Mucosa of descending colon (tissue), 3 donors: ENCODE measurements at regions not wholly inside any gene's neighbourhood (a gene's known extent, or its start where the extent isn't known, plus 50 kb on each side); places are given as distances from the start of the nearest gene placed in this dataset.
A peak's percentile ranks its signal among the peaks of the same experiment; 100 is the strongest.
"Not testable (repeated sequence)": the region's sequence is repeated elsewhere in the genome, so short reads cannot be mapped to it uniquely, and the experiment has no call there.

Experiments used
- ATAC-seq: fragments of 200-7000 bp; cut with Tn5 transposase; one replicate; pipeline ENCODE4 v1.9.1; 2020; ENCODE audit warnings: mild to moderate bottlenecking, moderate library complexity
- DNase-seq, 3 donors: peaks; one replicate each; pipeline ENCODE4 v3.0.0-alpha.2; 2020
- H3K36me3 ChIP-seq: fragments of 200-600 bp; one replicate; pipeline ENCODE4 v1.8.0; 2021; ENCODE audit warnings: low read depth, mild to moderate bottlenecking
- H3K4me1 ChIP-seq: fragments of 200-600 bp; one replicate; pipeline ENCODE4 v1.8.0; 2021; ENCODE audit warnings: low read depth, mild to moderate bottlenecking
- H3K4me3 ChIP-seq: fragments of 200-600 bp; one replicate; pipeline ENCODE4 v1.8.0; 2021; ENCODE audit warnings: mild to moderate bottlenecking
- H3K9me3 ChIP-seq: fragments of 200-600 bp; one replicate; pipeline ENCODE4 v1.8.0; 2021; ENCODE audit warnings: mild to moderate bottlenecking
- intact Hi-C, 2 donors: fragments of 100-400 bp; cut with DNase I in 1 of 2; cut with micrococcal nuclease in 1 of 2; formaldehyde crosslinking; loops; one replicate each; pipeline versions ENCODE4 v1.11.0 to v1.11.1; 2022; cut with DNase I, micrococcal nuclease
- TF ChIP-seq, protein P1 (sequence below): fragments of 200-600 bp; IDR thresholded peaks from one replicate; pipeline ENCODE4 v1.8.0; 2022; ENCODE audit warnings: antibody characterized with exemption, mild to moderate bottlenecking
- donor health status: DM: no; HTN: no; CAD: no; lungs with moderate emphysema.
- donor health status: DM: no; HTN: no; CAD: no.
- donor health status: DM: no; HTN: yes; CAD: no.

DNA sequence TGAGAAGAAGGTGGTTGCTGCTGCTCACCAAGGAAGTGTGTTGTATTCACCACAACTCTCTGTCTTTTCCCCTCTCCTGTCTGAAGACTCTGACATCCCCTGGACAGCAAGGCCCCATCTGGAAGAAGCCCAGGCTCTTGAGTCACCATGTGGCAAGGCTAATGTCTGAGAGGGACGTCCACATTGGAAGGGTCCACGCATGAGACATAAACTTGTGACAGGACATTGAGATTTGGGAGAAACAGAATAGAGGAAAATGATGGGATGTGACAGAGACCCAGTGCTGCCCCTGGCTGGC, 176.5 kb downstream of the IRF8 start:
- no peak for ATAC-seq
- intact Hi-C loops = loop anchor here in 1 of 2 donors (10.0 kb wide), 1 partner anchor 439 kb away; the partner anchor contains the start of gene FOXF1
- Histone ChIP-seq H3K4me3 (no peak overlapping the region), H3K36me3 (no peaks in the 10 kb centered on the region), H3K9me3 (no peaks in the 10 kb centered on the region), H3K4me1 (no peaks in the 10 kb centered on the region)
- no peak for DNase-seq
- TF ChIP-seq, protein P1, sequence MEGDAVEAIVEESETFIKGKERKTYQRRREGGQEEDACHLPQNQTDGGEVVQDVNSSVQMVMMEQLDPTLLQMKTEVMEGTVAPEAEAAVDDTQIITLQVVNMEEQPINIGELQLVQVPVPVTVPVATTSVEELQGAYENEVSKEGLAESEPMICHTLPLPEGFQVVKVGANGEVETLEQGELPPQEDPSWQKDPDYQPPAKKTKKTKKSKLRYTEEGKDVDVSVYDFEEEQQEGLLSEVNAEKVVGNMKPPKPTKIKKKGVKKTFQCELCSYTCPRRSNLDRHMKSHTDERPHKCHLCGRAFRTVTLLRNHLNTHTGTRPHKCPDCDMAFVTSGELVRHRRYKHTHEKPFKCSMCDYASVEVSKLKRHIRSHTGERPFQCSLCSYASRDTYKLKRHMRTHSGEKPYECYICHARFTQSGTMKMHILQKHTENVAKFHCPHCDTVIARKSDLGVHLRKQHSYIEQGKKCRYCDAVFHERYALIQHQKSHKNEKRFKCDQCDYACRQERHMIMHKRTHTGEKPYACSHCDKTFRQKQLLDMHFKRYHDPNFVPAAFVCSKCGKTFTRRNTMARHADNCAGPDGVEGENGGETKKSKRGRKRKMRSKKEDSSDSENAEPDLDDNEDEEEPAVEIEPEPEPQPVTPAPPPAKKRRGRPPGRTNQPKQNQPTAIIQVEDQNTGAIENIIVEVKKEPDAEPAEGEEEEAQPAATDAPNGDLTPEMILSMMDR = no peak

DNA sequence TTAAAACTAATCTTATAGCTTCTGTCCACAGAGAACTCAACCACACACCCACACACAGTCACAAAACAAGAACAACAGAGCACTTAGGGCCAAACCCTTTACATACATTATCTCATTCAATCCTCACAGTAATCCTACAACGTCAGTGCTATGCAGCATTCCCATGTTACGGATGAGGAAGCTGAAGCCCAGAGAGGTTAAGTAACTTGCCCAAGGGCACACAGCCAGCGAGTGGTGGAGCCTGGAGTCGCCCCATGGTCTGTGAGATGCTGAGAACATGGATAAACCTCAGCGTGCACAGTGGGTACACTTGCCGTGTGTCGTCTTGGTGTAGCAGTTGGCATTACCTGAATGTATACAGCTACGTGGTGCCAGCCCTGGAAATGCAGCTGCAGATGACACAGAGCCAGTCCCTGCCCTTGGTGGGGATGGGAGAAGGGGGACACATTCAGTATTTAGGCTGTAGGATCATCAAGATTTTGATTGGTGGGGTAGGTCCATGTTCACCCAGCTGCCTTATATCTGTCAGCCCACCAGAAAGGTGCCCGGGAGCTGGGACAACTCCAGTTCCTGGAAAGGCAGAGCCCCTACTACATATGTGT, 177.0 kb downstream of the IRF8 start:
- no peak for DNase-seq
- TF ChIP-seq, protein P1 = no peak
- intact Hi-C loops = loop anchor here in 1 of 2 donors (10.0 kb wide), 1 partner anchor 439 kb away; the partner anchor contains the start of gene FOXF1
- H3K9me3 ChIP-seq = no peaks in the 10 kb centered on the region
- H3K4me3 ChIP-seq = no peak overlapping the region
- no peaks in the 10 kb centered on the region for H3K36me3 ChIP-seq
- no peak for ATAC-seq
- no peaks in the 10 kb centered on the region for H3K4me1 ChIP-seq

DNA sequence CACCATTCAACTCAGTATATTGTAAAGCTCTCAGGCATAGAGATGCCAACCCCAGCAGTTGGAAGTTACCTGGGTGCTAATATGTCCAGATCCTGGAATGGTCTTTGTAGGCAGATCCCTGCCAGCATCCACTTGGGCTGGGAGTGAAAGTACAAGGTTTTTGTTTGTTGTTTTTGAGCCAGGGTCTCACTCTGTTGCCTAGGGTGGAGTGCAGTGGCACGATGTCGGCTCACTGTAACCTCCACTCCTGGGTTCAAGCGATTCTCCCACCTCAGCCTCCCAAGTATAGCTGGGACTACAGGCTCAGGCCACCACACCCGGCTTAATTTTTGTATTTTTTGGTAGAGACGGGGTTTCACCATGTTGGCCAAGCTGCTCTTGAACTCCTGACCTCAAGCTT, 177.6 kb downstream of the IRF8 start:
- intact Hi-C loops = loop anchor here in 1 of 2 donors (10.0 kb wide), 1 partner anchor 438 kb away; the partner anchor contains the start of gene FOXF1
- Histone ChIP-seq H3K4me1 (no peaks in the 10 kb centered on the region), H3K9me3 (no peaks in the 10 kb centered on the region), H3K4me3 (no peak overlapping the region), H3K36me3 (no peaks in the 10 kb centered on the region)
- no peak for ATAC-seq
- DNase-seq = no peak
- TF ChIP-seq, protein P1 = no peak

DNA sequence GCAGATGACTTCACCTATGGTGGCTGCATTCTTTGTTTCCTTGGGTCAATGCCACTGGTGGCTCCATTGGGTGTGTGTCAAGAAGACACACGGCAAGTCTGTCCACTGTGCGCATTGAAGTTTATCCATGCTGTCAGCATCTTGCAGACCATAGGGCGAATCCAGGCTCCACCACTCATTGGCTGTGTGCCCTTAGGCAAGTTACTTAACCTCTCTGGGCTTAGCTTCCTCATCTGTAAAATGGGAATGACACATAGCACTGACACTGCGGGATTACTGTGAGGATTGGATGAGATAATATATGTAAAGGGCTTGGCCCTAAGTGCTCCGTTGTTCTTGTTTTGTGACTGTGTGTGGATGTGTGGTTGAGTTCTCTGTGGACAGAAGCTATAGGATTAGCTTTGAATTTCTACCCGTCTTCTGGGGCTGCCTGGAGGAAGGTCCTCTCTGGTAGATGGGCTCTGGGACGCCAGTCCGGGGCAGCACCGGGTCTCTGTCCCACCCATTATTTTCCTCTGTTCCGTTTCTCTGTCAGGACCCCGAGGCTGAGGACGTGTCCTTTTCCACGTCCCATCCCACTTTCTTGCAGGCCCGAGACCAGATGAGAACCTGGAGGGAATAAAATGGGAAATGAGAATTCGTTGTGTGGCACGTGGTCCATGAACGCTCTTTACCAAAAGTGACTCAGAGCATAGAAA, 178.4 kb downstream of the IRF8 start:
- intact Hi-C loops = loop anchor here in 1 of 2 donors (10.0 kb wide), 1 partner anchor 437 kb away; the partner anchor contains the start of gene FOXF1

DNA sequence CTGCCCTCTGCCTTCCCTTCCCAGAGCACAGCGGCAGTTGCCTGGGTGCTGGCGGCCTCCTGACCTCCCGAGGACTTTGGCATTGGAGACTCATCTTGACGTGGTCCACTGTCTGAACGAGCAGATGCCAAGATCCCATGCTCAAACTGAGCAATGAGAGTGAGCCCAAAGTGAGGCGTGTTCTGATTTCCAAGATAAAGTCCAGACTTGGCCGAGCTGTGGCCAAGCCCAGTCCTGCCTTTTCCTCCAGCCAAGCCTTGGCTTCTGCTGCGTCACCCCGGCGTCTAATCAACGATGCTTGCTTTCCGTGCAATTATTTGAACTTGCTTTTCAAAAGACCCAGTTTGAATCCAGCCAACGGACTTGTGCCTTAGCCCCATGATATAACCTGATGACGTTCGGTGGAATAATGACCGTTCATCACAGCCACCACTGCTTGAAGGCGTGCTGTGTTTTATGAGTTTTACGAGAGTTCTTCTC, 179.2 kb downstream of the IRF8 start:
- intact Hi-C loops = loop anchor here in 1 of 2 donors (10.0 kb wide), 1 partner anchor 437 kb away; the partner anchor contains the start of gene FOXF1
- ATAC-seq = peak; percentile 18
- Histone ChIP-seq H3K4me3 (no peak overlapping the region), H3K9me3 (no peaks in the 10 kb centered on the region), H3K36me3 (no peaks in the 10 kb centered on the region), H3K4me1 (no peaks in the 10 kb centered on the region)
- DNase-seq = peak in 1 of 3 donors; percentile 25
- TF ChIP-seq, protein P1 = no peak

More for the DNA sequence above, 178.4 kb downstream of the IRF8 start:
- Histone ChIP-seq H3K4me3 (no peak overlapping the region), H3K4me1 (no peaks in the 10 kb centered on the region), H3K9me3 (no peaks in the 10 kb centered on the region), H3K36me3 (no peaks in the 10 kb centered on the region)
- ATAC-seq = no peak
- TF ChIP-seq, protein P1 = no peak
- DNase-seq = no peak

- H3K36me3 ChIP-seq, H3K4me1 ChIP-seq, H3K4me3 ChIP-seq, DNase-seq, ATAC-seq, H3K9me3 ChIP-seq: not testable (repeated sequence)
- intact Hi-C loops = loop anchor here in 1 of 2 donors (10.0 kb wide), 1 partner anchor 436 kb away; the partner anchor contains the start of gene FOXF1
These were observed 179.7 kb downstream of the IRF8 start for GRCh38 chr16:86078711-86079110.
